SK-N-SH (cell line): ENCODE measurements at regions not wholly inside any gene's neighbourhood (a gene's known extent, or its start where the extent isn't known, plus 50 kb on each side); places are given as distances from the start of the nearest gene placed in this dataset.

Experiments
- CTCF ChIA-PET: fragments of 300-600, 350-600 bp; formaldehyde crosslinking; extraction: SDS; loops from one replicate; lab custom pipeline; 2021; lab: Yijun Ruan, JAX
- POLR2A ChIA-PET: fragments of 350-600 bp; sonication (Branson Sonifier 250); formaldehyde crosslinking; extraction: SDS; loops from one replicate; lab custom pipeline; 2020; ENCODE audit warnings: antibody characterized with exemption, inconsistent platforms; lab: Yijun Ruan, JAX
- DNase-seq: peaks from one replicate; pipeline ENCODE4 v3.0.0; 2012
- H2AFZ ChIP-seq: fragments of 200-600 bp; sonication (generic); 2 replicates; pipeline ENCODE4 v1.8.1; 2016; ENCODE audit warnings: antibody characterized with exemption, mild to moderate bottlenecking, low read depth
- H3F3A ChIP-seq: fragments of 200-600 bp; sonication (generic); replicated peaks from 2 replicates; pipeline ENCODE3; 2016; ENCODE audit warnings: antibody characterized with exemption, mild to moderate bottlenecking; ENCODE audit not compliant: insufficient read depth
- H3K27ac ChIP-seq, 2 experiments: fragments of 200-500 bp in 1 of 2; fragments of 200-600 bp in 1 of 2; sonication (Bioruptor generic) in 1 of 2; sonication (generic), shearing (Covaris generic) in 1 of 2; 2 replicates each; pipeline versions ENCODE4 v1.5.1 to v1.6.1; 2014 to 2016; ENCODE audit warnings: low read depth in 2 of 2, inconsistent platforms in 1 of 2, low read length in 1 of 2, mild to moderate bottlenecking in 1 of 2, mixed read lengths in 1 of 2
- H3K27me3 ChIP-seq: fragments of 200-600 bp; sonication (generic), shearing (Covaris generic); 2 replicates; pipeline ENCODE4 v1.6.1; 2016; ENCODE audit warnings: mixed run types; ENCODE audit not compliant: insufficient read depth
- H3K36me3 ChIP-seq, 2 experiments: fragments of 200-500 bp in 1 of 2; fragments of 200-600 bp in 1 of 2; sonication (Bioruptor generic) in 1 of 2; sonication (generic) in 1 of 2; replicated peaks in 1 of 2; 2 replicates each; pipeline versions ENCODE3 to v1.5.1; 2014 to 2016; ENCODE audit warnings: low read length in 1 of 2, mild to moderate bottlenecking in 1 of 2; ENCODE audit not compliant: insufficient read depth in 2 of 2, control insufficient read depth in 1 of 2
- H3K4me1 ChIP-seq, 2 experiments: fragments of 200-500 bp in 1 of 2; fragments of 200-600 bp in 1 of 2; sonication (Bioruptor generic) in 1 of 2; sonication (generic), shearing (Covaris generic) in 1 of 2; 2 replicates each; pipeline versions ENCODE4 v1.5.1 to v1.6.1; 2014 to 2016; ENCODE audit warnings: low read depth in 1 of 2, low read length in 1 of 2, mixed run types in 1 of 2; ENCODE audit not compliant: insufficient read depth in 2 of 2, control insufficient read depth in 1 of 2
- H3K4me2 ChIP-seq: fragments of 200-600 bp; sonication (generic), shearing (Covaris generic); 2 replicates; pipeline ENCODE4 v1.6.1; 2017; ENCODE audit warnings: mixed run types
- H3K4me3 ChIP-seq, 2 experiments: fragments of 200-500 bp in 1 of 2; fragments of 200-600 bp in 1 of 2; sonication (Bioruptor generic) in 1 of 2; sonication (generic), shearing (Covaris generic) in 1 of 2; 2 replicates each; pipeline versions ENCODE4 v1.5.1 to v1.8.1; 2014 to 2016; ENCODE audit warnings: low read depth in 2 of 2, inconsistent platforms in 1 of 2, low read length in 1 of 2, mild to moderate bottlenecking in 1 of 2, mixed read lengths in 1 of 2, moderate library complexity in 1 of 2
- H3K79me2 ChIP-seq: fragments of 200-600 bp; sonication (generic); 2 replicates; pipeline ENCODE4 v1.8.1; 2017; ENCODE audit warnings: mild to moderate bottlenecking; ENCODE audit not compliant: insufficient read depth
- H3K9ac ChIP-seq: fragments of 200-600 bp; sonication (generic); 2 replicates; pipeline ENCODE4 v1.6.1; 2017; ENCODE audit warnings: mixed run types
- H3K9me2 ChIP-seq: fragments of 200-600 bp; sonication (generic); 2 replicates; pipeline ENCODE4 v1.6.1; 2017; ENCODE audit warnings: mixed run types
- H3K9me3 ChIP-seq: fragments of 200-600 bp; sonication (generic); 2 replicates; pipeline ENCODE4 v1.6.1; 2017; ENCODE audit warnings: mixed run types, mild to moderate bottlenecking, moderate library complexity
- H4K20me1 ChIP-seq: fragments of 200-600 bp; sonication (generic); 2 replicates; pipeline ENCODE4 v1.6.1; 2017; ENCODE audit warnings: mild to moderate bottlenecking, mixed run types; ENCODE audit not compliant: insufficient read depth
- FOSL2 ChIP-seq: IDR thresholded peaks from 2 replicates; pipeline ENCODE4 v1.4.0; 2012; ENCODE audit warnings: low read depth, mild to moderate bottlenecking, moderate library complexity, borderline replicate concordance
- MXI1 ChIP-seq: IDR thresholded peaks from 2 replicates; pipeline ENCODE4 v1.6.1; 2012; ENCODE audit warnings: mild to moderate bottlenecking, low read depth, low read length, improper control_type of control experiment
- NFIC ChIP-seq: IDR thresholded peaks from 2 replicates; pipeline ENCODE4 v1.4.0; 2012; ENCODE audit warnings: borderline replicate concordance
- NRF1 ChIP-seq: IDR thresholded peaks from 2 replicates; pipeline ENCODE4 v1.6.1; 2012; ENCODE audit warnings: low read depth, mild to moderate bottlenecking, low read length
- PBX3 ChIP-seq: IDR thresholded peaks from 2 replicates; pipeline ENCODE4; 2012
- RAD21 ChIP-seq: IDR thresholded peaks from 2 replicates; pipeline ENCODE4 v1.6.1; 2012; ENCODE audit warnings: mild to moderate bottlenecking, low read length
- SMC3 ChIP-seq: IDR thresholded peaks from 2 replicates; pipeline ENCODE4 v1.6.1; 2012; ENCODE audit warnings: low read depth, low read length, improper control_type of control experiment
- TEAD4 ChIP-seq: IDR thresholded peaks from 2 replicates; pipeline ENCODE4 v1.4.0; 2012; ENCODE audit warnings: mild to moderate bottlenecking, borderline replicate concordance; ENCODE audit not compliant: insufficient read depth
- WGBS: methylation state at CpG from one replicate; pipeline ENCODE4 v1.1.6; 2017; ENCODE audit warnings: low lambda C conversion rate; 5-methylcytosine and 5-hydroxymethylcytosine counted together

- 63% methylated on average over 5 of the region's 5 CpGs for WGBS
- DNase-seq, result peak; percentile 40
- Histone ChIP-seq H3K4me3 (no peak overlapping the region), H3K27me3 (no peaks in the 10 kb centered on the region), H3K36me3 (no peaks in the 10 kb centered on the region), H3K9me3 (no peaks in the 10 kb centered on the region), H3K27ac (no peak overlapping the region), H3K9ac (no peak overlapping the region), H2AFZ (no peak overlapping the region), H3K9me2 (no peaks in the 10 kb centered on the region), H3K4me1 (no peaks in the 10 kb centered on the region), H3K79me2 (no peaks in the 10 kb centered on the region), H3K4me2 (no peak overlapping the region), H3F3A (no peaks in the 10 kb centered on the region), H4K20me1 (no peaks in the 10 kb centered on the region)
- CTCF ChIA-PET, result interaction anchor here (2.1 to 2.9 kb wide), 2 partner anchors 10 to 102 kb away, joined by 6 to 17 read pairs; no protein-coding TSS in a partner anchor
- TF ChIP-seq SMC3 (peak; percentile 5; the same call in 1 of the 2 replicates), RAD21 (peak; percentile 51), PBX3 (no peak)
- POLR2A ChIA-PET, result no interaction called here
Measured at GRCh38 chr4:189802884-189803283, 137.8 kb upstream of the FRG1 start.

GRCh38 chr4:189804894-189805293, 135.8 kb upstream of the FRG1 start:
- no peaks in the 10 kb centered on the region for H3K4me1 ChIP-seq
- 37% methylated on average over 5 of the region's 5 CpGs for WGBS
- H3K27ac ChIP-seq, result no peak overlapping the region
- TF ChIP-seq NRF1, result no peak
- no peak for TF ChIP-seq MXI1
- no peak for TF ChIP-seq TEAD4
- no peak for TF ChIP-seq NFIC
- no peak for TF ChIP-seq FOSL2
- ChIA-PET POLR2A (no interaction called here), CTCF (interaction anchor here (1.0 to 2.0 kb wide), 2 partner anchors 11 to 16 kb away, joined by 3 to 9 read pairs; no protein-coding TSS in a partner anchor)
- no peak overlapping the region for H2AFZ ChIP-seq
- H3K9me2 ChIP-seq, result no peaks in the 10 kb centered on the region
- no peaks in the 10 kb centered on the region for H4K20me1 ChIP-seq
- no peaks in the 10 kb centered on the region for H3K9me3 ChIP-seq
- no peak for DNase-seq
- H3K79me2 ChIP-seq, result no peaks in the 10 kb centered on the region
- no peaks in the 10 kb centered on the region for H3F3A ChIP-seq
- no peaks in the 10 kb centered on the region for H3K36me3 ChIP-seq
- no peak overlapping the region for H3K4me2 ChIP-seq
- H3K9ac ChIP-seq, result no peak overlapping the region
- H3K4me3 ChIP-seq, result no peak overlapping the region
- no peaks in the 10 kb centered on the region for H3K27me3 ChIP-seq

GRCh38 chr4:189806506-189806905, 134.2 kb upstream of the FRG1 start:
- H3F3A ChIP-seq, result no peaks in the 10 kb centered on the region
- H3K79me2 ChIP-seq, result no peaks in the 10 kb centered on the region
- no peak overlapping the region for H3K9ac ChIP-seq
- H3K36me3 ChIP-seq, result no peaks in the 10 kb centered on the region
- no peaks in the 10 kb centered on the region for H3K4me1 ChIP-seq
- CTCF ChIA-PET, result interaction anchor here (1.5 to 2.7 kb wide), 2 partner anchors 13 to 15 kb away, joined by 4 to 14 read pairs; no protein-coding TSS in a partner anchor
- no peak overlapping the region for H3K4me2 ChIP-seq
- no peak overlapping the region for H3K4me3 ChIP-seq
- no peaks in the 10 kb centered on the region for H3K27me3 ChIP-seq
- WGBS, result 59% methylated on average over 6 of the region's 6 CpGs
- H3K27ac ChIP-seq, result no peak overlapping the region
- TF ChIP-seq NRF1, result no peak
- no peaks in the 10 kb centered on the region for H3K9me3 ChIP-seq
- H3K9me2 ChIP-seq, result no peaks in the 10 kb centered on the region
- H2AFZ ChIP-seq, result no peak overlapping the region
- DNase-seq, result no peak
- POLR2A ChIA-PET, result no interaction called here
- H4K20me1 ChIP-seq, result no peaks in the 10 kb centered on the region
